Neural progenitor cell (in vitro differentiated cells): ENCODE measurements at regions not wholly inside any gene's neighbourhood (a gene's known extent, or its start where the extent isn't known, plus 50 kb on each side); places are given as distances from the start of the nearest gene placed in this dataset.

Source experiments
- DNase-seq: peaks from one replicate; pipeline ENCODE4 v3.0.0-alpha.2; 2016; ENCODE audit warnings: low spot score
- H2AFZ ChIP-seq: fragments of 200-600 bp; sonication (generic); replicated peaks from 2 replicates; pipeline ENCODE4 v1.6.1; 2016; ENCODE audit warnings: antibody characterized with exemption
- H3F3A ChIP-seq: fragments of 200-600 bp; sonication (generic); 2 replicates; pipeline ENCODE4 v1.6.1; 2016; ENCODE audit warnings: antibody characterized with exemption, low read depth
- H3K27ac ChIP-seq: fragments of 200-600 bp; sonication (generic); 2 replicates; pipeline ENCODE4 v1.5.1; 2016; ENCODE audit warnings: mild to moderate bottlenecking
- H3K27me3 ChIP-seq: fragments of 200-600 bp; sonication (generic); 2 replicates; pipeline ENCODE4 v1.6.1; 2016; ENCODE audit warnings: mild to moderate bottlenecking, moderate library complexity
- H3K36me3 ChIP-seq: fragments of 200-600 bp; sonication (generic); 2 replicates; pipeline ENCODE4 v1.5.1; 2016
- H3K4me1 ChIP-seq: fragments of 200-600 bp; sonication (generic); 2 replicates; pipeline ENCODE4 v1.6.1; 2016; ENCODE audit warnings: mixed run types
- H3K4me2 ChIP-seq: fragments of 200-600 bp; sonication (generic); 2 replicates; pipeline ENCODE4 v1.6.1; 2016
- H3K4me3 ChIP-seq: fragments of 200-600 bp; sonication (generic); 2 replicates; pipeline ENCODE4 v1.5.1; 2016
- H3K79me2 ChIP-seq: fragments of 200-600 bp; sonication (generic); 2 replicates; pipeline ENCODE4 v1.6.1; 2016; ENCODE audit warnings: low read depth
- H3K9ac ChIP-seq: fragments of 200-600 bp; sonication (generic); 2 replicates; pipeline ENCODE4 v1.6.1; 2016
- H3K9me3 ChIP-seq: fragments of 200-600 bp; sonication (generic); 2 replicates; pipeline ENCODE4 v1.5.1; 2016; ENCODE audit warnings: low read depth
- H4K20me1 ChIP-seq: fragments of 200-600 bp; sonication (generic); 2 replicates; pipeline ENCODE4 v1.6.1; 2016; ENCODE audit warnings: low read depth
- H3K27ac Mint-ChIP-seq: 3 replicates; pipeline ENCODE4 v1.8.0; 2021; ENCODE audit warnings: mixed read lengths
- H3K27me3 Mint-ChIP-seq: 2 replicates; pipeline ENCODE4 v1.8.0; 2022; ENCODE audit warnings: low read depth, mild to moderate bottlenecking, inconsistent platforms, moderate library complexity, mixed read lengths; ENCODE audit not compliant: insufficient read depth
- H3K36me3 Mint-ChIP-seq: 3 replicates; pipeline ENCODE4 v1.8.0; 2021; ENCODE audit warnings: mixed read lengths
- H3K4me1 Mint-ChIP-seq: 3 replicates; pipeline ENCODE4 v1.8.0; 2021; ENCODE audit warnings: mixed read lengths
- H3K4me3 Mint-ChIP-seq: 3 replicates; pipeline ENCODE4 v1.8.0; 2021; ENCODE audit warnings: mild to moderate bottlenecking, moderate library complexity, mixed read lengths
- H3K9me3 Mint-ChIP-seq: 3 replicates; pipeline ENCODE4 v1.8.0; 2020; ENCODE audit warnings: mixed read lengths
- EZH2 ChIP-seq: fragments of 200-600 bp; sonication (generic); IDR thresholded peaks from 2 replicates; pipeline ENCODE4 v1.6.1; 2017; ENCODE audit warnings: antibody characterized with exemption, mild to moderate bottlenecking, moderate library complexity
- EZH2phosphoT487 ChIP-seq: fragments of 200-600 bp; sonication (generic); IDR thresholded peaks from 2 replicates; pipeline ENCODE4 v1.6.1; 2017; ENCODE audit warnings: antibody characterized with exemption
- TF ChIP-seq, protein P1 (sequence below): fragments of 200-600 bp; sonication (generic); IDR thresholded peaks from 2 replicates; pipeline ENCODE4 v1.5.1; 2017; ENCODE audit warnings: antibody characterized with exemption, mild to moderate bottlenecking

DNA sequence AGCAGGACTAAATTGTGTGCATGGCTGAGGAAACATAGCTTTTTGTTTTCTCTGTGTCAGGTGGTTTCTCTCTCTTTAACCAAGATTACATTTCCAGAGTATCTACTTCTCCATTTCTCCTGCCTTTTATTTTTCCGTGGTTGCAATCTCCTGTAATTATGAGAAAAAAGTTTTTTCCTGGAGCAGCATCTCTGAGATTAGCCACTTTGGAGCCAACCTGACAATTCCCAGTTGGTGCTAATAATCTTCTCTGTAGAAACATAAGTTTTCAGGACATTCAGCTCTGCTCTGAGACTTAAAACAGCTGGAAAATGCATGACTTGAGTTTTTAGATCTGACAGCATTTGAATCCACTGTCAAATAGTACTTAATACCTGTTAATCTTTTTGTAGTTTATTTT is 67.1 kb upstream of the GAS1 start:
- Histone ChIP-seq H3K36me3 (no peaks in the 10 kb centered on the region), H3K27ac (no peak overlapping the region), H3F3A (no peaks in the 10 kb centered on the region), H3K4me3 (no peak overlapping the region), H4K20me1 (no peaks in the 10 kb centered on the region), H3K4me2 (no peak overlapping the region), H3K4me1 (peaks cover under 1% of the 10 kb centered on the region), H3K79me2 (no peaks in the 10 kb centered on the region), H3K9ac (no peak overlapping the region), H2AFZ (no peak overlapping the region), H3K9me3 (no peaks in the 10 kb centered on the region), H3K27me3 (no peaks in the 10 kb centered on the region)
- H3K4me1 Mint-ChIP-seq: peaks cover 3% of the 10 kb centered on the region
- peaks cover 3% of the 10 kb centered on the region for H3K27me3 Mint-ChIP-seq
- TF ChIP-seq, protein P1, sequence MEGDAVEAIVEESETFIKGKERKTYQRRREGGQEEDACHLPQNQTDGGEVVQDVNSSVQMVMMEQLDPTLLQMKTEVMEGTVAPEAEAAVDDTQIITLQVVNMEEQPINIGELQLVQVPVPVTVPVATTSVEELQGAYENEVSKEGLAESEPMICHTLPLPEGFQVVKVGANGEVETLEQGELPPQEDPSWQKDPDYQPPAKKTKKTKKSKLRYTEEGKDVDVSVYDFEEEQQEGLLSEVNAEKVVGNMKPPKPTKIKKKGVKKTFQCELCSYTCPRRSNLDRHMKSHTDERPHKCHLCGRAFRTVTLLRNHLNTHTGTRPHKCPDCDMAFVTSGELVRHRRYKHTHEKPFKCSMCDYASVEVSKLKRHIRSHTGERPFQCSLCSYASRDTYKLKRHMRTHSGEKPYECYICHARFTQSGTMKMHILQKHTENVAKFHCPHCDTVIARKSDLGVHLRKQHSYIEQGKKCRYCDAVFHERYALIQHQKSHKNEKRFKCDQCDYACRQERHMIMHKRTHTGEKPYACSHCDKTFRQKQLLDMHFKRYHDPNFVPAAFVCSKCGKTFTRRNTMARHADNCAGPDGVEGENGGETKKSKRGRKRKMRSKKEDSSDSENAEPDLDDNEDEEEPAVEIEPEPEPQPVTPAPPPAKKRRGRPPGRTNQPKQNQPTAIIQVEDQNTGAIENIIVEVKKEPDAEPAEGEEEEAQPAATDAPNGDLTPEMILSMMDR: no peak
- TF ChIP-seq EZH2phosphoT487 (no peak), EZH2 (no peak)
- H3K27ac Mint-ChIP-seq: no peak overlapping the region
- H3K36me3 Mint-ChIP-seq: peaks cover 3% of the 10 kb centered on the region
- DNase-seq: no peak
- H3K9me3 Mint-ChIP-seq: peaks cover 17% of the 10 kb centered on the region
- no peak overlapping the region for H3K4me3 Mint-ChIP-seq

DNA sequence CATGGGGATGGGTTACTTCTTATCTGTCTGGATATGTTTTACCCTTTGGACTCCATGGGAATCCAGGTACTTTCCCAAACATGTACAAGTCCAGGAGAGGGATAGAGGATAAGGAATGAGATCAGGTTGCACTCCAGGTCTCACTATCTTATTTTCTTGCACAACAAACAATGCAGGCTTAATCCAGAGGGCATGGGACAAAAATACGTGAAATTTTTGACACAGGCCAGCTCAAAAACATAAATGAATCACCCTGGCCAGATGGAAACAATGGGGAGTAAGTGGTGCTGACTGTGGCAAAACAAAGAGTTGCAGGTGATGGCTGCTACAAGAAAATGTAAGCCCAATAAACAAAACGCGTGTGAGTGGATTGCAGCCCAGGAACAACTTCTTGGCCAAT is 69.4 kb upstream of the GAS1 start:
- peaks cover 15% of the 10 kb centered on the region for H3K4me1 ChIP-seq
- Mint-ChIP-seq H3K27ac (no peak overlapping the region), H3K4me1 (peaks cover 9% of the 10 kb centered on the region), H3K36me3 (peaks cover 3% of the 10 kb centered on the region), H3K4me3 (no peak overlapping the region), H3K9me3 (peaks cover 17% of the 10 kb centered on the region), H3K27me3 (peaks cover 3% of the 10 kb centered on the region)
- no peak overlapping the region for H3K27ac ChIP-seq
- no peak overlapping the region for H3K4me2 ChIP-seq
- TF ChIP-seq, protein P1: no peak
- no peak for TF ChIP-seq EZH2
- no peak for TF ChIP-seq EZH2phosphoT487
- no peaks in the 10 kb centered on the region for H3K79me2 ChIP-seq
- H3K4me3 ChIP-seq: no peak overlapping the region
- H3K36me3 ChIP-seq: no peaks in the 10 kb centered on the region
- no peak overlapping the region for H2AFZ ChIP-seq
- H3K9me3 ChIP-seq: no peaks in the 10 kb centered on the region
- no peaks in the 10 kb centered on the region for H3F3A ChIP-seq
- no peaks in the 10 kb centered on the region for H3K27me3 ChIP-seq
- H4K20me1 ChIP-seq: no peaks in the 10 kb centered on the region
- H3K9ac ChIP-seq: no peak overlapping the region
- no peak for DNase-seq

DNA sequence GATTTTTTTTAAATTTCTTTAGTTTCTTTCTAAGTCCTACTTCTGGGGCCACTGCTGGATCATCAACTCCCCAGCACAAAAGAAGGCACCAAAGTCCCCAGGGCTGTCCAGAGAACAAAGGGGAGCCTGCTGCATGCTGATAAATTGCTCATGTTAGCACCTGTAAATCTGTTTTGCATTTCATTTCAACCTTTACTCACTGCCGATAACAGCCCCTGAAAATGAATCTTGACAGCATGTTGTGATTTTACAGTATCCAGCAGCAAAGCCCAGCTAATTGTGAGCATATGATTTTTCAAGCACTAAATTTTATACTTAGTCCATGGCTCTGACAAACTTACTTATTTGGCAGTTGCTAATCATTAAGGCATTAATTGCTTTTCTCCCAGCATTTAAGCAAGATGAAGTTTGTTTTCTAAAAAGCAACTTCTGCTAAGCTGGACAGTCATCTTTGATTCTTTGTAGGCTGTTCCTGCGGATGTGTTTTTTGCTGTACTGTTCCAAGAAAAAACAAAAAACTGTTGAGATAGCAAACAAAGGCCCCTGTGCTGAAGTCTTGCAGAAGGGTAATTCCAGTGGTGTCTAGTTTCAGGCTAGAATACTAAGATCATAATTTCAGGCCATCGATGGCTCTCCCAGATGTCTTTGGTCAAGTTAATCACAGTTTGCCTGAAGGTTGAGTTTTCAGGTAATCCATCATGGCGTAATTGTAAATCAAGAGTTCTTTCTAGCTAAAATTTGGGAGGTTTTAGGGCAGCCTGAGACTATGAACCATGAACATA is 73.1 kb upstream of the GAS1 start:
- H3K27me3 ChIP-seq: no peaks in the 10 kb centered on the region
- H4K20me1 ChIP-seq: no peaks in the 10 kb centered on the region
- peaks cover 5% of the 10 kb centered on the region for H3K27me3 Mint-ChIP-seq
- H3K4me1 Mint-ChIP-seq: peaks cover 20% of the 10 kb centered on the region
- H3K9me3 Mint-ChIP-seq: peaks cover 14% of the 10 kb centered on the region
- no peak overlapping the region for H3K4me3 Mint-ChIP-seq
- TF ChIP-seq, protein P1: no peak
- TF ChIP-seq EZH2phosphoT487 (no peak), EZH2 (no peak)
- peak overlapping the region; percentile 26 for H2AFZ ChIP-seq
- H3K9ac ChIP-seq: no peak overlapping the region
- H3K4me3 ChIP-seq: no peak overlapping the region
- no peaks in the 10 kb centered on the region for H3K9me3 ChIP-seq
- peaks cover 3% of the 10 kb centered on the region for H3K36me3 Mint-ChIP-seq
- H3K4me1 ChIP-seq: peaks cover 21% of the 10 kb centered on the region
- H3K4me2 ChIP-seq: peak overlapping the region; percentile 20
- no peak for DNase-seq
- no peak overlapping the region for H3K27ac Mint-ChIP-seq
- H3K79me2 ChIP-seq: no peaks in the 10 kb centered on the region
- no peaks in the 10 kb centered on the region for H3K36me3 ChIP-seq
- H3F3A ChIP-seq: no peaks in the 10 kb centered on the region
- no peak overlapping the region for H3K27ac ChIP-seq
